ENCODE measurements at regions not wholly inside any gene's neighbourhood (a gene's known extent, or its start where the extent isn't known, plus 50 kb on each side); places are given as distances from the start of the nearest gene placed in this dataset.
"Not testable (repeated sequence)": the region's sequence is repeated elsewhere in the genome, so short reads cannot be mapped to it uniquely, and the experiment has no call there.

GRCh38 chrX:109902665-109903064 is 100.2 kb upstream of the TMEM164 start:
- DNase-seq (ENCODE audit: extremely low read depth, insufficient read length): no peak
- Histone ChIP-seq H3K36me3 (ENCODE audit: control insufficient read depth, insufficient read depth, low read length) (no peaks in the 10 kb centered on the region), H3K4me3 (replicated peaks; ENCODE audit: low read depth, low read length) (no peak overlapping the region), H3K27me3 (replicated peaks; ENCODE audit: control insufficient read depth, insufficient read depth, low read length) (no peaks in the 10 kb centered on the region)
- no peak for TF ChIP-seq CTCF (IDR thresholded peaks at IDR 0.05; ENCODE audit: insufficient read depth, low read length, poor library complexity, severe bottlenecking)

- Histone ChIP-seq H3K4me3 (replicated peaks; ENCODE audit: low read depth, low read length) (no peak overlapping the region), H3K27me3 (replicated peaks; ENCODE audit: control insufficient read depth, insufficient read depth, low read length) (no peaks in the 10 kb centered on the region), H3K36me3 (ENCODE audit: control insufficient read depth, insufficient read depth, low read length) (no peaks in the 10 kb centered on the region)
- no peak for DNase-seq (ENCODE audit: extremely low read depth, insufficient read length)
- TF ChIP-seq CTCF (IDR thresholded peaks at IDR 0.05; ENCODE audit: insufficient read depth, low read length, poor library complexity, severe bottlenecking): peak; percentile 31
Measured at GRCh38 chrX:109911046-109911445, 91.9 kb upstream of the TMEM164 start.

DNA sequence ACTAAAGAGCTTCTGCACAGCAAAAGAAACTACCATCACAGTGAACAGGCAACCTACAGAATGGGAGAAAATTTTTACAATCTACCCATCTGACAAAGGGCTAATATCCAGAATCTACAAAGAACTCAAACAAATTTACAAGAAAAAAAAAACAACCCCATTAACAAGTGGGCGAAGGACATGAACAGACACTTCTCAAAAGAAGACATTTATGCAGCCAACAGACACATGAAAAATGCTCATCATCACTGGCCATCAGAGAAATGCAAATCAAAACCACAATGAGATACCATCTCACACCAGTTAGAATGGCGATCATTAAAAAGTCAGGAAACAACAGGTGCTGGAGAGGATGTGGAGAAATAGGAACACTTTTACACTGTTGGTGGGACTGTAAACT is 89.9 kb upstream of the TMEM164 start:
- H3K4me3 ChIP-seq (replicated peaks; ENCODE audit: low read depth, low read length); H3K27me3 ChIP-seq (replicated peaks; ENCODE audit: control insufficient read depth, insufficient read depth, low read length); H3K36me3 ChIP-seq (ENCODE audit: control insufficient read depth, insufficient read depth, low read length); DNase-seq (ENCODE audit: extremely low read depth, insufficient read length): not testable (repeated sequence)

- no peak for DNase-seq (ENCODE audit: extremely low read depth, insufficient read length)
- H3K36me3 ChIP-seq (ENCODE audit: control insufficient read depth, insufficient read depth, low read length): no peaks in the 10 kb centered on the region
- no peaks in the 10 kb centered on the region for H3K27me3 ChIP-seq (replicated peaks; ENCODE audit: control insufficient read depth, insufficient read depth, low read length)
- no peak overlapping the region for H3K4me3 ChIP-seq (replicated peaks; ENCODE audit: low read depth, low read length)
- no peak for TF ChIP-seq CTCF (IDR thresholded peaks at IDR 0.05; ENCODE audit: insufficient read depth, low read length, poor library complexity, severe bottlenecking)
Measured at GRCh38 chrX:109914114-109914849, 88.6 kb upstream of the TMEM164 start.

DNA sequence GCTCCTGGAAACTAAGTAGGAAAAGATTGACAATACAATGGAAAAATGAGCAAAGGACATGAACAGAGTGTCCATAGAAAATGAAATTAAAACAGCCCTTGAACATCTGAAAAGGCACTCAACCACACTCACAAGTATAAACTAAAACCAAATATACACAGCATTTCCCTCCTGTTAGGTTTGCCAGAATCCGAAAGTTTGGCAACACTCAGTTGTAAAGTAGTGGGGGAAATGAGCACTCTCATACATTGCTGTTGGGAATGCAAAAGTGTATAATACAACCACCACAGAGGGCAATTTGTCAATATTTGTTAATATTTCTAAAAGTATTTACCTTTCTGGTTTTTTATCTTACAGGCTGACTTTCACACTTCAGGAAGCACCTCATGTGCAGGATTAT is 84.2 kb upstream of the TMEM164 start:
- no peak for TF ChIP-seq CTCF (IDR thresholded peaks at IDR 0.05; ENCODE audit: insufficient read depth, low read length, poor library complexity, severe bottlenecking)
- H3K36me3 ChIP-seq (ENCODE audit: control insufficient read depth, insufficient read depth, low read length): no peaks in the 10 kb centered on the region
- no peak for DNase-seq (ENCODE audit: extremely low read depth, insufficient read length)
- H3K27me3 ChIP-seq (replicated peaks; ENCODE audit: control insufficient read depth, insufficient read depth, low read length): no peaks in the 10 kb centered on the region
- H3K4me3 ChIP-seq (replicated peaks; ENCODE audit: low read depth, low read length): no peak overlapping the region

DNA sequence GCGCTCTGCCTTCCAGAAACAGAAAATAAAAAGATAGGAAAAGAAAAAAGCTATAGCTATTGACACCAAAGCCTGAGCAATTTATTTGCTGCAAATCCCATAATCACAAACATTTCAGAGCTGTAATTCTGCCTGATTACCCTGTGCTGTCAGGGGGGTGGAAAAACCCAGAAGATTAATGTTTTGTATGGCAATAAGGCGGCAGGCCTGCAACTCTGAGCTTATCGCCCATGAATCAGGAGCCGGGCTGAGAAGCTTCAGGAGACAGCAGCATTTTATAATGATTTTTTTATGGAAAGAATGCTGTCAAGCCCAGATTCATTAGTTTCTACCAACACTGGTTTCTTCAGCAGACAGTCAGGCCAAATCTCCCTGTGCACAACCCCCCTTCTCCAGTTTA is 82.6 kb upstream of the TMEM164 start:
- no peak for DNase-seq (ENCODE audit: extremely low read depth, insufficient read length)
- H3K4me3 ChIP-seq (replicated peaks; ENCODE audit: low read depth, low read length): no peak overlapping the region
- no peaks in the 10 kb centered on the region for H3K27me3 ChIP-seq (replicated peaks; ENCODE audit: control insufficient read depth, insufficient read depth, low read length)
- TF ChIP-seq CTCF (IDR thresholded peaks at IDR 0.05; ENCODE audit: insufficient read depth, low read length, poor library complexity, severe bottlenecking): no peak
- no peaks in the 10 kb centered on the region for H3K36me3 ChIP-seq (ENCODE audit: control insufficient read depth, insufficient read depth, low read length)

Measured in GM06990 (cell line).